Activated CD8-positive, alpha-beta memory T cell treated with anti-CD3 and anti-CD28 coated beads, Interleukin-2, amount 50 U/mL, for 4 hours (primary cell): ENCODE measurements at regions not wholly inside any gene's neighbourhood (a gene's known extent, or its start where the extent isn't known, plus 50 kb on each side); places are given as distances from the start of the nearest gene placed in this dataset.
"Not testable (repeated sequence)": the region's sequence is repeated elsewhere in the genome, so short reads cannot be mapped to it uniquely, and the experiment has no call there.

Experiments used
- DNase-seq: peaks from one replicate; pipeline ENCODE4 v3.0.0-alpha.2; 2020

- not testable (repeated sequence) for DNase-seq
Measured at GRCh38 chr14:98223710-98224109, 1048.3 kb downstream of the BCL11B start.

DNA sequence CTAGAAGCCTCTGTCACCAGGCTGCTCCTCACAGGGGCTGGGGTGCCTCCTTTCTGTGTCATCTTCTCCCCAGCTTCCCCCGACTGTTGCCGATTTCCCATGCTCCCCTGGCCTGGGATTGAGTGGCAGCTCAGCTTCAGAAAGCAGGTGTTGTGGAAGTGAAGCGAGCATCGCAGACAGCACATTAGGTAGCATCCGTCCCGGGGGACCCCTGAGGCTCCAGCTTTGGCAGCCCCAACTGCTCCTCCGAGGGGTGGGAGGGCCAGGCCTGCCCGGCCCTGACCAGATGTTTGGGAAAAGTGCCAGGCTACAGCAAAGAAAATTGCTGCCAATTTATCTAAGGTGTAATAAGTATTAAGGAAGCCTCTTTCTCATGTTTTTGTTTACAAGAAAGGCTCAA, 1045.6 kb downstream of the BCL11B start:
- no peak for DNase-seq

DNA sequence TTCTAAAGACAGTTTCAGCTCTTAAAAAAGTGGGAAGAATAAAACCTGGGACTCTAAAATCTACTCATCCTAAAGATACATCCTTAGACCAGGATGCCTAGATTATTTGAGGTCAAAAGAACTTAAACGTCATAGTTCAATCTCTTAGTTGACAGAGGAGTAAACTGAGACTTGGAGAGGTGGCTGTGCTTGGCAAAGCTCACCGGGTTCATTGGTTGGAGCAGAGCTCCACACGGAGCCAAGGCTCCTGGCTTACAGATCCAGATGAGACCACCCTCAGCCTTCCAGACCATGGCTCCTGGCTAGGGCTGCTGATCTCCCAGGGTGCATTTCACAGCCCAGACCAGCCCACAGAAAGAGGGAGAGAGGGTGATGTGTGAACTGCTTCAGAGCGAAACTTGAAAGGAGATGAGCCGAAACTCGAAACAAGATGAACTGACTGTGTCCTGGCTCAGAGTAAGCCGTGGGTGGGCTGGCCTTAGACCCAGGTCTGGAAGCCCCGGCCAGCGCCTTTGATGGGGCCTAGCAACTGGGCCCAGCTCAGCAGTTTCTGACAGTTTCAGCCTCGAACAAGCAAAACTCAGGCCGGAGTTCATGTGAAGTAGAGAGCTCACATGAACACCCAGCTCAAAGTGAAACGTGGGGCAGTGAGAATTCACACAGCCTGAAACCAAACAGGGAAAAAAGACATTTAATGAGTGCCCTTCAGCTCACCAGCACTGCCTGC, 1044.8 kb downstream of the BCL11B start:
- no peak for DNase-seq

DNA sequence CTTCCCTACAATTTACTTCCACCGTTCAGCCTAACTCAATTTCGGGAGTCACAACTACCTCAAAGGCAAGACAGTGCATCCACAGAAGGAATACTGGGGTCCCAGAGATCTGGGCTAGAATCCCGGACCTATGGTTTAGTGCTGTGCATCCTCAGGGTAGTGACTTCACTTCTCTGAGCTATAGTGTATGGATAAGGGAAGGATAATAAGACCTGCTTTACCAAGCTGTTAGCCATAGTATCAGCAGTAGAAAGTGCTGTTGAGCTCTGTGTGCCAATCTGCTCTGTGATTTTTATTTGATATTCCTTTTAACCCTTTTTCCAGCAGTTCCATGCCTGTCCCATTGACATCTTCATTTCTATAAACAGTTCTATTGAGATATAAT, 1044.3 kb downstream of the BCL11B start:
- DNase-seq: no peak

DNA sequence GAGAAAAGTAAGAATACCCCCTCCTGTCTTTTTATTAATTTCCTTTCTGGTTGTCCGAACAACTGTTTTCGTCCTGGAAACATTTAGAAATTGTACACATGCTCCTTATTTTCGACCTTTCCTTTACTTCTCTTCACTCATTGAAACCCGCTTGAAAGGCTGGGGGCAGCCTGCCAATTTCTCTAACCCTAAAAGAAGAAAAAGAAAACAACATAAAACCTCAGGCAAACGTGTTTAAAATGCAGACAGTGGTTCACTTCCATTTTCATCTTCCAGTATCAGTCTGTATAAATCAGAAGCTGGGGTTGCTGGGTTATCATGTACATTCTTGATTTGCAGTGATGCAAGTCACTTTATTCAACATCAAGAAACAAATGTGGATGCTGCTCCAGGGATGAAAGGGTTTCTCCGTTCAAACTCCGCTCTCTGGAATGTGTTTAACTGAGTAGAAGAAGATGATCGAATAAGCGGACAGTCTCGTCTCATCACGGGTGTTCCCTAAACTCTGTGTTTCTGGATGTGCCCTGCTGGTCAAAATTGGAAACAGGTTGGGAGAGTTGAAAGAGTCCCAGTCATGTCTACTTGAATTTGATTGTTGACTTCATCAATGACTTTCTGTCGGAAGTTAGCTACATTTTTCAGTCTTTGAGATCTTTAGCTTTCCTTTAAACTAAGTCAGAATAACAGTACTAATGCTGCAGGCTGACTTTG, 1042.2 kb downstream of the BCL11B start:
- DNase-seq: no peak

- no peak for DNase-seq
Measured at GRCh38 chr14:98230411-98230810, 1041.6 kb downstream of the BCL11B start.

- DNase-seq: no peak
Measured at GRCh38 chr14:98231210-98231609, 1040.8 kb downstream of the BCL11B start.

- no peak for DNase-seq
Measured at GRCh38 chr14:98233656-98234055, 1038.3 kb downstream of the BCL11B start.

- no peak for DNase-seq
Measured at GRCh38 chr14:98234208-98234607, 1037.8 kb downstream of the BCL11B start.

GRCh38 chr14:98236314-98236713, 1035.7 kb downstream of the BCL11B start:
- DNase-seq: no peak

GRCh38 chr14:98237939-98238338, 1034.1 kb downstream of the BCL11B start:
- DNase-seq: no peak

DNA sequence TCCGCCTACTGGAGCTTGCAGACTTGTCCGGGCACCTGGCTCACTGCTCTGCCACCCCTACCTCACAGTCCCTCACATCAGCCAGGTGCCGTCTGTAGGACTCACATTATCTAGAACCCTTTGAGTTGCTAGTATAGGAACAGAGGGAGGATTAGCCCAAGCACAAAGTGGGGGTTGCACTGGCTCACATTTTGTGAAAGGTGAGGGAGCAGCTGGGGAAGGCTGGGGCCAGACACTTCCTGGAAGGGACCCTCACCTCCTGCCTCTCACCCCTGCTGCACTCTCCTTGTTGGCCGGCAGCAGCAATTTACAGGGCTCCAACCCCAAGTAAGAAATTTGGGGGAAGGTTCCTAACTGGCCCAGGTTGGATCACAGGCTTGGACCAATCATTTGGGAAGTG, 1031.6 kb downstream of the BCL11B start:
- DNase-seq: no peak

- DNase-seq: no peak
Measured at GRCh38 chr14:98242903-98243302, 1029.1 kb downstream of the BCL11B start.

DNA sequence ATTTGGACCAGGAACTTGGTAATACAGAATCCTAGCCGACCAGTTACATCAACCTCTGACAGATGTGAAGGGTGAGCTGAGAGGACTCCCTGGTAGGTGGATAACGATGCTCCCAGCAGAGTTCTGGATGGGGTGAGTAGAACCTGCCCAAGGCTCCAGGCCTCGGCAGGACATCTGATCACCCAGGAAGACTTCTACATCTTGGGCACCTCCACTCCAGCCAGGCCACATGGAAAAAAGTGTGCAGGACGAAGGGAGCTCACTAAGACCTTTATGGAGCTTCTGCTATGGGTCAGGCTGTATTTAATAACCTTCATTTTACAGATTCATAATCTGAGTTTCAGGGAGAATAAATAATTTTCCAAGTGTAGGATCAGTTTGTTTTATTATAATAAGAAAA, 1028.7 kb downstream of the BCL11B start:
- no peak for DNase-seq

DNA sequence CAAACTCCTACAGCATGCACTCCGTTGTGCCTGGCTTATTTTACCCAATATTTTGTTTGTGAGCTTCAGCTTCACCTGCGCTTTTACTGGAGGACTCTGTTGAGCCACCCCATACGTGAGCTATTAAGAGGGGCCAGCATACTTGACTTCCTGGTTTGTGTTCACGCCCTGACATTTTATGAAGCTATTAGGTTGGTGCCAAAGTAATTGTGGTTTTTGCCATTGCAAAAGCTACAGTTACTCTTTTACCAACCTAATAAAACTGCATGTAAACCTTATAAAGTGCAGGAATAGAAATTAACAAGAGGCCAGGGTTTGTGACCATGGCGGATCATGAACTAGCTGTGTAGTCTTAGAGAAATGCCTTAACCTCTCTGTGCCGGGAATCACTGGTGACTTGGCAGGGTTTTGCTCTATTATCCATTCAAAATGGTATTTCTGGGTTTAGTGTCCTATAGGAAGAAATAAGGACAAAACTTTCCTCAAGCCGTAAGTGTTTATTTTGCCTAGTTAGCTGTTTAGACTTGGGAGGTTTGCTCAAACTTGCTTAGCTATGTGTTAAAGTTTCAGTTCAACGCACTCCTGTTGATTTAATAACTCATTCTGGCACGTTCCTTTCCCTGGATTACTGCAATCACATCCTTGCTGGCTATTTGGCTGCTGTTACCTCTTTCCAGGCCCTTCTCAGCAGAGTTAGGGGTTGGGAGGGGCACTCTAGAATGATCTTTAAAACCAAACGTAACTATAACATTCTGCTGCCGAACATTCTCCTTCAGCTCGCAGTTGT, 1027.6 kb downstream of the BCL11B start:
- DNase-seq: no peak

DNA sequence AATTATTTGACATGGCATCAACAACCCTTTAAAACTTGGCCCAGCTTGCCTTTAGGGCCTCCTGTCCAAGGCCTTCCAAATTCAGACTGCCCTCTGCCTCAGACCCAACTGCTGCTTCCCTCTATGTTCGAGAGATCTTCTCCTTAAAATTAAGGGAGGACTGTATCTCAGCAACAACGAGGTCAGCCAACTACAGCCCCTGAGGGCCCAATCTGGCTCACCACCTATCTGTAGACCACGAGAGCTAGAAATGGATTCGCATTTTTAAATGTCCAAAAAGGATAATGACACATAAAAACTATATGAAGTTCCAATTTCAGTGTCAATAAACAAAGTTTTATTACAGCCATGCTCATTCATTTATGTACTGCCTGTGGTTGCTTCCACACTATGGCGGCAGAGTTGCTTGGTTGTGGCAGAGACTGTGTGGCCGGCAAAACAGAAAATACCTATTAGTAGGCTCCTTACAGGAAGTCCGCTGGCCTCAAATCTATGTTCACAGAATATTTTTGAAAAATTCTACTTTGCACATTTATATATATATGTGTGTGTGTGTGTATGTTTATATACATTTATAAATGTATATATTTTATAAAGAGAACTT, 1026.9 kb downstream of the BCL11B start:
- no peak for DNase-seq

DNA sequence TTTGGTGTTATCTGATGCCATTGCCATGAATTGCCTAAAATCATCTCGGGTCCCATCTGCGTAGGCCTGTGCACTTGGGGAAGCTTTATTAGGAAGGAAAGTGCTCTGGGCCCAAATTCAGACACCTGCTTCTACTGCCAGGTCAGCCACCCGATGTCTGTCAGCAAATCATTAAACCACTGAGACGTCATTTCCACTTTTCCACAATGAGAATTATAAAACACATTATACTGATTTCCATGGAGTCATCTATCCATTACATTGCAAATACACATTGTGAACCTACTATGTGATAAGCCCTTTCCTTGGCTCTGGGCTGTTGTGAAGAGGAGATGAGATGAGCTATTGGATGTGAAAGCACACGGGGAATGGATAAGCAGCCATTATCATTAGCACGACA, 1022.9 kb downstream of the BCL11B start:
- no peak for DNase-seq

GRCh38 chr14:98249476-98249875, 1022.5 kb downstream of the BCL11B start:
- no peak for DNase-seq

- no peak for DNase-seq
Measured at GRCh38 chr14:98252820-98253219, 1019.2 kb downstream of the BCL11B start.

- DNase-seq: no peak
Measured at GRCh38 chr14:98259881-98260280, 1012.1 kb downstream of the BCL11B start.

DNA sequence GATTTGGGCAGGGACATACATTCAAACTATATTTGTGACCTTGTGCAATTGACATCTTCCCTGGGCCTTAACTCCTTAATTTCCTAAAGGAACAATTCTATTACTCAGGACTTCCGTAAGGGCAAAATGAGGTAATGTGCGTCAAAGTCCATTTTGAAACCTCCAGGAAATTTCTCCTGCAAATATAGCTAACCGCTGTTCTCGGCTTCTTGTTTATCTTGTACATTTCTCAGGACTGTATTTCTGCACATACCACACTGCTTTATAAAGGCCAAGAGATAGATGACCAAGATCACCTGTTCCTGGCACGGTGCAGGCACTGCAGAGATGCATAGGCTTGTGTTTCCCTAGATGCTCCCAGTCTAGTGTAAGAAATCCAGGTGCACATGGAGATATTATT, 1009.4 kb downstream of the BCL11B start:
- no peak for DNase-seq

GRCh38 chr14:98269533-98269932, 1002.5 kb downstream of the BCL11B start:
- DNase-seq: no peak

DNA sequence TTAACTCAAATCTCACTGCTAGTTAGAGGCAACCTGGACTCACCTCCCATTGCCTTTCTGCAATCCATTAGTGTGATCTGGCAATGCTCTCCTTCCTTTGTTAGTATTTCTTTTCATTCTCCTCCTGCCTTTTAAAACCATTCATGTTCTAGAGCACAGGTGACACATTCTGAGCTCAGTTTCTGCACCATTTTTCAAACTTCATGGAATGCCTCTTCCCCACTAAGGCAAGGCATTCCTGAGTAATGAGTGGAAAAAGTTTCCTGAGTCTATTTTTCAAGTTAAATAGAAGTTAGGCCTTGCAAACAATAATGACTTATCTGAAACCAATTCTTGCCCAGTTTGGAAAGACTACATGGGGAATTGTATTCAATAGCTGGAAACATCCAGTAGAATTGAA, 1001.8 kb downstream of the BCL11B start:
- no peak for DNase-seq

DNA sequence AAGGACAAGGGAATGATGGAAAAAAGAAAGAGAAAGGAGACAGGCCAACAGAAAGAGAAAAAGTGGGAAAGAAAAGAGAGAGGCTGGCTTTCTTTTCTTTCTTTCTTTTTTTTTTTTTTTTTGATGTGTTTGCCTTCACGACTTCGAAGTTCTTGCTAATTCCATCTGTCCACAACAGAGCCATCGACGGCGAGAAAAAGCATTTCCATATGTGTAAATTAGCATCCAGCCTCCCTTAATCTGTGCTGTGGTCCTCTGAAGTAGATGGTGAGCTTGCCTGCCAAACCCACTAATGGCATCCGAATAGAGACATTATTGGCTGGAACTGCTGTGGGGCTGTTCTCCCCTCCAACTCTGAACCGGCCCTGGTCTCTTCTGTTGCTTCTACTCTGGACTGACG, 997.4 kb downstream of the BCL11B start:
- no peak for DNase-seq
